ENCODE measurements at regions not wholly inside any gene's neighbourhood (a gene's known extent, or its start where the extent isn't known, plus 50 kb on each side); places are given as distances from the start of the nearest gene placed in this dataset.
"Not testable (repeated sequence)": the region's sequence is repeated elsewhere in the genome, so short reads cannot be mapped to it uniquely, and the experiment has no call there.

DNA sequence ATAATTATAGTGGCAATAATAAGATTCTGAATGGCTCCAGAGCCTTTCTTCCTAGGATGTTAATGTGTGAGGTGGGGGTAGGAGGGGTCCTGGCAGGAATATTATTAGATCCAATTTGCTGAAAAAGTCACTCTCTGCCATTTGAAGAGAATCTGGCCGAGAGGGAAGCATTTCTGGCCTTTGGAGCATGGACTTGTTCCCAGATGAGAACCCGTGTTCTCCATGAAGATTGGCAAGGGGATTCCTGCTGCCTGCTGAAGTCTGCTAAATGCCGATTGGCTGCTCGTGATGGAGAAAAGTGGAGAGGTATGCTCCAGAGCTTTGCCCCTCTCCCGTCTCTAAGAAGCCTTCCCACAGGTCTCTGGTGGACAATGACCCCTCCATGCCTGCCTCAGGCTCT lies 135.6 kb downstream of the TRIM43 start:
- H4K20me1 ChIP-seq (ENCODE audit: control insufficient read depth, extremely low read depth, insufficient read depth, low read length) = not testable (repeated sequence)

DNA sequence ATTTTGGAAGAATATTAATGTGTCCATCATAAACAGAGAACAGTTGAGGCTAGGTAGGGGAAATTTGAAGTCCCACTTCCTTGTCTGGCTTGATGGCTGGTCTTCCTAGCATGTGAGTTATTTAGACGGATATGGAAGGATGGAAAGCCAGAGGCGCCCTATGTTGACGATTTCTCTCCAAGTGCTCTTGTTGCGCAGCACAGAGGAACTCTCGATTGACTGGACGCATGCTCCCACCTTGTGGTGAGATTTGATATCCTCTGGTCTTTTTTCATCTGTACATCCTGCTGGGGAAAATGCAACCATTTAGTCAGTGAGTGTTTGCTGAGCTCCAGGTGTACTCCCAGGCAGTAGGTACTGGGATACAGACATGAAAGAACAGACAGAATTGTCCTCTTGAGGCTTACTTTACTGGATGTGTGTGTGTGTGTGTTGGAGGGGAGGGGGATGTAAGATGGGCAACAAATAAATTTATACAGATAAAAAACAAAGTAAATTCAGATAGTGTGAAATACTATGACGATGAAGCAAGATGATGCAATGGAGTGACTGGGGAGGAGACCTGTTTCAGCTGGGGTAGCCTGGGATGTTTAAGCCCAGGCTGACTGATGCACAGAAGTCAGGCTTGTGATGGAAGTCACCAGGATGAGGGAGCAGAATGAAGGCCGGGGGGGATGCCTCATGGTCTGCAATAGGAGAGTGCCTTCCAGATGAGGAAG lies 137.2 kb downstream of the TRIM43 start:
- H4K20me1 ChIP-seq (ENCODE audit: control insufficient read depth, extremely low read depth, insufficient read depth, low read length) = no peaks in the 10 kb centered on the region

More for the DNA sequence above, 135.6 kb downstream of the TRIM43 start:
- H3K79me2 ChIP-seq (ENCODE audit: control insufficient read depth, insufficient read depth, low read length); H2AFZ ChIP-seq (ENCODE audit: low read length); H3K27me3 ChIP-seq (ENCODE audit: control insufficient read depth, insufficient read depth, low read length); H3K4me2 ChIP-seq (ENCODE audit: extremely low read depth, insufficient read depth, low read length); H3K36me3 ChIP-seq (ENCODE audit: control insufficient read depth, insufficient read depth, low read length); DNase-seq (ENCODE audit: low read depth in 2 of 2); H3K4me3 ChIP-seq (replicated peaks in 1 of 4; ENCODE audit: control extremely low read depth in 1 of 4, insufficient read depth in 1 of 4, low read depth in 3 of 4, low read length in 4 of 4); H3K9ac ChIP-seq (ENCODE audit: insufficient read depth, low read length); H3K27ac ChIP-seq (ENCODE audit: insufficient read depth, low read length); H3K9me3 ChIP-seq (ENCODE audit: control insufficient read depth, insufficient read depth, low read depth, low read length); H3K4me1 ChIP-seq (ENCODE audit: control insufficient read depth, extremely low read depth, insufficient read depth, low read length): not testable (repeated sequence)

DNA sequence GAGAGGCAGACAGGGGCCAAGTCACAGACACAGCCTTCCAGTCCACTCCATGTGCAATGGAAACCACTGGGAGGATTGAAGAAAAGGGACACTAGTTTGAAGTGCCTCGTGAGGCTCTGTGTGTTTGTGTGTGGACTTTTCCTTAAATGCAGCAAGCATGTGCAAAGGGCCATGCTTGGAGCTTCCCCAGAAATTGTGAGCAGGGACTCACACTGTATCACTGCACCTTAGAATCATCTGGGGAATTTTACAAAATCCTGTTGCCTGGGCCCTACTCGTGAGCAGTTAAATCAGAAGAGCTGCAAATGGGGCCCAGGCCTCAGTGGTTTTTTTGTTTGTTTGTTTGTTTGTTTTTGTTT lies 137.8 kb downstream of the TRIM43 start:
- H3K9ac ChIP-seq (ENCODE audit: insufficient read depth, low read length) = no peak overlapping the region
- no peaks in the 10 kb centered on the region for H3K79me2 ChIP-seq (ENCODE audit: control insufficient read depth, insufficient read depth, low read length)
- no peaks in the 10 kb centered on the region for H3K27me3 ChIP-seq (ENCODE audit: control insufficient read depth, insufficient read depth, low read length)
- no peak overlapping the region for H2AFZ ChIP-seq (ENCODE audit: low read length)
- no peak for TF ChIP-seq EZH2 (IDR thresholded peaks at IDR 0.05; ENCODE audit: low read length, missing control alignments)
- TF ChIP-seq, protein P1, sequence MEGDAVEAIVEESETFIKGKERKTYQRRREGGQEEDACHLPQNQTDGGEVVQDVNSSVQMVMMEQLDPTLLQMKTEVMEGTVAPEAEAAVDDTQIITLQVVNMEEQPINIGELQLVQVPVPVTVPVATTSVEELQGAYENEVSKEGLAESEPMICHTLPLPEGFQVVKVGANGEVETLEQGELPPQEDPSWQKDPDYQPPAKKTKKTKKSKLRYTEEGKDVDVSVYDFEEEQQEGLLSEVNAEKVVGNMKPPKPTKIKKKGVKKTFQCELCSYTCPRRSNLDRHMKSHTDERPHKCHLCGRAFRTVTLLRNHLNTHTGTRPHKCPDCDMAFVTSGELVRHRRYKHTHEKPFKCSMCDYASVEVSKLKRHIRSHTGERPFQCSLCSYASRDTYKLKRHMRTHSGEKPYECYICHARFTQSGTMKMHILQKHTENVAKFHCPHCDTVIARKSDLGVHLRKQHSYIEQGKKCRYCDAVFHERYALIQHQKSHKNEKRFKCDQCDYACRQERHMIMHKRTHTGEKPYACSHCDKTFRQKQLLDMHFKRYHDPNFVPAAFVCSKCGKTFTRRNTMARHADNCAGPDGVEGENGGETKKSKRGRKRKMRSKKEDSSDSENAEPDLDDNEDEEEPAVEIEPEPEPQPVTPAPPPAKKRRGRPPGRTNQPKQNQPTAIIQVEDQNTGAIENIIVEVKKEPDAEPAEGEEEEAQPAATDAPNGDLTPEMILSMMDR (conservative IDR thresholded peaks at IDR 0.05 in 1 of 2, IDR thresholded peaks at IDR 0.05 in 1 of 2; ENCODE audit: low read depth in 1 of 2, low read length in 2 of 2) = no peak
- H3K27ac ChIP-seq (ENCODE audit: insufficient read depth, low read length) = no peak overlapping the region
- no peak overlapping the region for H3K4me2 ChIP-seq (ENCODE audit: extremely low read depth, insufficient read depth, low read length)
- H3K4me3 ChIP-seq (replicated peaks in 1 of 4; ENCODE audit: control extremely low read depth in 1 of 4, insufficient read depth in 1 of 4, low read depth in 3 of 4, low read length in 4 of 4) = no peak overlapping the region
- no peaks in the 10 kb centered on the region for H3K36me3 ChIP-seq (ENCODE audit: control insufficient read depth, insufficient read depth, low read length)
- no peaks in the 10 kb centered on the region for H3K4me1 ChIP-seq (ENCODE audit: control insufficient read depth, extremely low read depth, insufficient read depth, low read length)
- DNase-seq (ENCODE audit: low read depth in 2 of 2) = no peak
- no peaks in the 10 kb centered on the region for H3K9me3 ChIP-seq (ENCODE audit: control insufficient read depth, insufficient read depth, low read depth, low read length)
- no peaks in the 10 kb centered on the region for H4K20me1 ChIP-seq (ENCODE audit: control insufficient read depth, extremely low read depth, insufficient read depth, low read length)

More for the DNA sequence above, 137.2 kb downstream of the TRIM43 start:
- H3K4me2 ChIP-seq (ENCODE audit: extremely low read depth, insufficient read depth, low read length) = no peak overlapping the region
- H3K36me3 ChIP-seq (ENCODE audit: control insufficient read depth, insufficient read depth, low read length) = no peaks in the 10 kb centered on the region
- H2AFZ ChIP-seq (ENCODE audit: low read length) = no peak overlapping the region
- H3K27ac ChIP-seq (ENCODE audit: insufficient read depth, low read length) = no peak overlapping the region
- no peaks in the 10 kb centered on the region for H3K4me1 ChIP-seq (ENCODE audit: control insufficient read depth, extremely low read depth, insufficient read depth, low read length)
- H3K9ac ChIP-seq (ENCODE audit: insufficient read depth, low read length) = no peak overlapping the region
- no peaks in the 10 kb centered on the region for H3K79me2 ChIP-seq (ENCODE audit: control insufficient read depth, insufficient read depth, low read length)
- H3K27me3 ChIP-seq (ENCODE audit: control insufficient read depth, insufficient read depth, low read length) = no peaks in the 10 kb centered on the region
- DNase-seq (ENCODE audit: low read depth in 2 of 2) = peak; percentile 77 to 93
- H3K4me3 ChIP-seq (replicated peaks in 1 of 4; ENCODE audit: control extremely low read depth in 1 of 4, insufficient read depth in 1 of 4, low read depth in 3 of 4, low read length in 4 of 4) = no peak overlapping the region
- no peak for TF ChIP-seq EZH2 (IDR thresholded peaks at IDR 0.05; ENCODE audit: low read length, missing control alignments)
- TF ChIP-seq, protein P1 (conservative IDR thresholded peaks at IDR 0.05 in 1 of 2, IDR thresholded peaks at IDR 0.05 in 1 of 2; ENCODE audit: low read depth in 1 of 2, low read length in 2 of 2) = peak; percentile 67 to 69
- no peaks in the 10 kb centered on the region for H3K9me3 ChIP-seq (ENCODE audit: control insufficient read depth, insufficient read depth, low read depth, low read length)
